ENCODE measurements at regions not wholly inside any gene's neighbourhood (a gene's known extent, or its start where the extent isn't known, plus 50 kb on each side); places are given as distances from the start of the nearest gene placed in this dataset.

GRCh38 chr4:11134705-11135104 lies 294.0 kb downstream of the HS3ST1 start:
- DNase-seq (ENCODE audit: low read depth in 1 of 2, low spot score in 1 of 2): no peak
- POLR2A ChIA-PET: no interaction called here

GRCh38 chr4:11133868-11134267 lies 294.8 kb downstream of the HS3ST1 start:
- H3K9me3 ChIP-seq: no peaks in the 10 kb centered on the region
- ChIA-PET CTCF (no interaction called here), POLR2A (no interaction called here)
- FAIRE-seq (no peak), ATAC-seq (no peak), DNase-seq (ENCODE audit: low read depth in 1 of 2, low spot score in 1 of 2) (no peak)
- no peak overlapping the region for H3K27ac ChIP-seq
- WGBS (ENCODE audit: missing lambda C conversion rate): 4% methylated on average over 2 of the region's 2 CpGs
- TF ChIP-seq ZC3H11A (IDR thresholded peaks at IDR 0.05): no peak
- no peak for TF ChIP-seq ATOH8 (CRISPR knock-in tag; IDR thresholded peaks at IDR 0.05; ENCODE audit: low read depth)
- TF ChIP-seq PHF8 (IDR thresholded peaks at IDR 0.05; ENCODE audit: borderline replicate concordance, low read depth): no peak
- no peak for TF ChIP-seq TP53 (CRISPR knock-in tag; IDR thresholded peaks at IDR 0.05)
- no peak for TF ChIP-seq FOSB (CRISPR knock-in tag; IDR thresholded peaks at IDR 0.05)
- no peak for TF ChIP-seq USF2 (IDR thresholded peaks at IDR 0.05)
- TF ChIP-seq NFE2L2 (conservative IDR thresholded peaks at IDR 0.05; ENCODE audit: low read length): no peak
- no peak for TF ChIP-seq POLR2AphosphoS2 (conservative IDR thresholded peaks at IDR 0.05; ENCODE audit: low read length)
- TF ChIP-seq PBX3 (IDR thresholded peaks at IDR 0.05): no peak
- TF ChIP-seq KDM5A (IDR thresholded peaks at IDR 0.05): no peak
- no peak for TF ChIP-seq HDAC2 (IDR thresholded peaks at IDR 0.05)
- no peak for TF ChIP-seq HES2 (IDR thresholded peaks at IDR 0.05)
- TF ChIP-seq CBX8 (IDR thresholded peaks at IDR 0.05): no peak
- TF ChIP-seq RCOR1 (IDR thresholded peaks at IDR 0.05; ENCODE audit: low read depth, low read length): no peak
- TF ChIP-seq MAFK (IDR thresholded peaks at IDR 0.05; ENCODE audit: partially characterized antibody): no peak
- TF ChIP-seq ZSCAN20 (CRISPR knock-in tag; IDR thresholded peaks at IDR 0.05): no peak
- TF ChIP-seq RARB (CRISPR knock-in tag; IDR thresholded peaks at IDR 0.05): no peak
- no peak overlapping the region for H3K4me2 ChIP-seq
- H3K4me3 ChIP-seq: no peak overlapping the region
- no peaks in the 10 kb centered on the region for H3K4me1 ChIP-seq

More at GRCh38 chr4:11134705-11135104, 294.0 kb downstream of the HS3ST1 start:
- no peak for TF ChIP-seq CTCF (IDR thresholded peaks at IDR 0.05)
- no peak for TF ChIP-seq RCOR1 (IDR thresholded peaks at IDR 0.05; ENCODE audit: low read depth, low read length)
- no peak for TF ChIP-seq POLR2AphosphoS2 (conservative IDR thresholded peaks at IDR 0.05; ENCODE audit: low read length)
- TF ChIP-seq ZFP36 (IDR thresholded peaks at IDR 0.05; ENCODE audit: borderline replicate concordance, partially characterized antibody): no peak
- TF ChIP-seq HOXB5 (CRISPR knock-in tag; IDR thresholded peaks at IDR 0.05): no peak
- TF ChIP-seq ZSCAN20 (CRISPR knock-in tag; IDR thresholded peaks at IDR 0.05): no peak
- no peak for TF ChIP-seq HOXB13 (CRISPR knock-in tag; IDR thresholded peaks at IDR 0.05; ENCODE audit: low read depth)
- no peak for TF ChIP-seq HOXA7 (CRISPR knock-in tag; IDR thresholded peaks at IDR 0.05)
- TF ChIP-seq GATA3 (IDR thresholded peaks at IDR 0.05; ENCODE audit: borderline replicate concordance): no peak
- TF ChIP-seq USF2 (IDR thresholded peaks at IDR 0.05): no peak
- no peak for TF ChIP-seq CBX8 (IDR thresholded peaks at IDR 0.05)
- Histone ChIP-seq H3K4me2 (no peak overlapping the region), H3K4me3 (no peak overlapping the region), H3K4me1 (no peaks in the 10 kb centered on the region), H3K9me3 (no peaks in the 10 kb centered on the region), H3K27ac (no peak overlapping the region)
- no peak for FAIRE-seq
- no peak for ATAC-seq
- CTCF ChIA-PET: no interaction called here

Measured in A549 (cell line).